GM21619 (cell line): ENCODE measurements at regions not wholly inside any gene's neighbourhood (a gene's known extent, or its start where the extent isn't known, plus 50 kb on each side); places are given as distances from the start of the nearest gene placed in this dataset.

ENCODE experiments used
- ATAC-seq: cut with Tn5 transposase; IDR thresholded peaks from one replicate; pipeline ENCODE4 v1.9.1; 2021; ENCODE audit not compliant: unreplicated experiment

DNA sequence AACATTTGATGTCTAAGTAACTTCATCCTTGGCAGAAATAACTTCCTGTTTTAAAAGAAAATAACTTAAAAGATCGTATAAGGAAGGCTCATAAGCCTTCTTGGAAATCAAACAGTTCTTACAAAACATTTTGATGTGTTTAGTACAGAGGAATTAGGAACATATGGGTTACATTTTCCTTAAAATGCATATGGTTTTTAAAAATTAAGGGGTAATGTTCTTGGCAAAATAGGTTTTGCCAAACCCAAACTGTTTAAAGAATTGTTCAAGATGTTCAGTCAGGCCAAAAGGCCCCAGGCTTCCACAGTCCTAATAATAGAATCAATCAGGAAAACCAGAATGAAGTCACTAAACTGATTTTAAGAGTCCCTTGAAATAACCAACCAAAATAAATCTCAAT lies 142.7 kb upstream of the SLC35B3 start:
- ATAC-seq = no peak

DNA sequence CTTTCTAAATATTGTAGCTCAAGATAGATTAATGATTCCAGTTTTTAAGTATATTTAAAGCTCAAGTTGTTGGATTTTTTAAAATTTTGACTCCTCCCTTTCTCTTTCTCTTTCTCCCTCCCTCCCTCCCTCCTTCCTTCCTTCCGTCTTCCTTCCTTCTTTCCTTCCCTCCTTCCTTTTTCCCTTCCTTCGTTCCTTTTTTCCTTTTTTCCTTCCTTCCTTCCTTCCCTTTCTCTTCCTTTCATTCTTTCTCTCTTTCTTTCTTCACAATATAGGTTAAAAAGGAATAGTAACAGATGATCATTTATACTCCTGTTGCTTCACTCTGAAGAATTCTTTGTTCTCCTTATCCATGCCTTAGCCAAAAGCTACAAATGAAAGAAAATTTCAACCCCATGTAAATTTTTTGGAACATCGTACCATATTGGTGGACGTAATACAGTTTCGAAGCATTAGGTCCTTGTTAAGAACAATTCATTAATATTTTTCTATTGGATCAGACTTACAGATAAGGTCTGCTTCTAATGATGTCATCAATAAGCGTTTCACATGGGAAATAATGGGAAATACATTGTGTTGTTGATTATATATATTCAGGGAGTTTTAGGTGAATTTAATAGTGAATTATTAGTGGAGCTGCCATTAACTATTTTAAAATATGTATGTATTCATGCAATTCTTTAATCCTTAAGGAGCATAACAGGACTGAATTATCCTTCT lies 139.6 kb upstream of the SLC35B3 start:
- no peak for ATAC-seq

DNA sequence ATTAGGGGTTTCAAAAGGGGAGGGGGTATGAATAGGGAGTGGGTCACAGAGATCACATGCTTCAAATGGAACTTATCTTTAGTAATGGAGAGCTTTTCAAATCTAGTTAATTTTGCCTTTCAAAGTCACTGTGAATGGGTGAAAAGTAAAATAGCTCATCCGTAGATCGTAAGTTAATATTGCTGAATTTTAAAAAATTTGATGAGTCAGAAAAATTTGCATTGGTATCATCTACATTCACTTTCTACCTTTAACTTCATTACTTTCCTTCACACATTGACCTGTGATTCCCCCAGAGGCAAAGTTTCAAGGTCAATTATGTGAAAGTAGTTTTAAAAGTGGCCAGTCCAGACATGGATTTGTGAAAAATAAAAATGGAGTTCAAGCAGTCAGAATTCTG lies 139.0 kb upstream of the SLC35B3 start:
- no peak for ATAC-seq

DNA sequence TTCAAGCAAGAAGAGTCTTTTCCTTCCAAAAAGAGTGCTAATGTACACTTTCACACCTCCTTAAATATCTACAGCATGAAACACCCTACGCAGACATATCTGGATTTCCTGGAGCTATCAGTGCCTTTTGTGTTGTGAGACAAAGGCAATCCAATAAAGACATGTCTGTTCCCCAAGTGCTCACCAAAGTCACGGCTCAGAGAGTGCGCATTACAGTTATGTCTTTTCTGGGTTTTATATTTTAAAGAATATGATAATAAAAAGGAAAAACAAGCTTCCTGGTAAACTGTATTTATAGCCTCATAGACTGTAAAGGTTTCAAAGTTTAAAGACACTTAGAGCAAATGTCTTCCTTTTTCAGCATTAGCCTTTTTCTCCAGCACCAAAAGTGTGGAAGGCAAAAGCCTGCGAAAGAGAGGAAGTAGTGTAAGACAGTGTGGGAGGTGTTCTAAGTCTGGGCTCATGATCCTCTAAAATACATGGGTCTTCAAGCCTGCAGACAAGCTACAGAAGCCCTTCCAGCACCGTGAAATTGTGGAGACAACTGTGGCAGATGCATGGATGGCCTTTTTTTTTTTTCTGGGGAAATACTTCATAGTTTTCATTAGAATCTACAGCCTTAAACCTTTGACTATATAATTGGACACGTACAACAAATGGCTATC lies 135.0 kb upstream of the SLC35B3 start:
- no peak for ATAC-seq

DNA sequence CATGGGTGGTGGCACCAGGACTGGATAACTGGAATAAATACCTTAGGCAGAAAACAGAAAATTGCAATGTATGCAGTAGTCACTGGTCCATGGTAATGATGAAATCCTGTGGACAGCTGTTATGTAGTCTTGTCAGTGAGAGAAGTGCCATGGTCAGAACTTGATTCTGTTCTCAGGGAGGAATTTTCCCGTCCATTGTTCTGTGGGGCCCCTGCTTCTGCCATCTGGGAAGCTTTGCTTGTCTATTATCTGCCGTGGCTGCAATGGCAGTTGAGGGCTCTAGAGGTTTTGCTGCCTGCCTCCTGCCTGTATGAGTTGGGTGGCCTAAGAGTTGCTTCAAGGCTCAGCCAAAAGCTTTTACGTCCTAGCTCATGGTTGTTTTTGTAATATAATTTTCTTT lies 126.8 kb upstream of the SLC35B3 start:
- ATAC-seq = no peak

DNA sequence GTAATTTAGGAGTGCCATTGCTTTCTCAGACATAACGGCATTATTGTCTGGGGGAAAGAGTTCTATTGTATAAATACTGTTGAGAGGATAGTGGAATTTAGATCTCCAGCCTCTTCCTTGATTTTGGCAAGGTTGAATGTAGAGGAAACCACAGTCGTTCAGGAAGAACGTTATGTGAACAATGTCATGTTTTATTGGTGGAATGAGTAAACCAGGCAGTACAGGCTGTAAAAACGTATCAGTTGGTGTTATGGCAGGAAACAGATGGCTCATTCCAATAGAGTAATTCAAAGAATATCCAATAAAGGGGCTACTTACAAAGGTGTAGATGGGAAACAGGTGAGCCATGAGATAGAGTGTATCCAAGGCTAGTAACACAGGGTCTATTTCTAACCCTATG lies 123.6 kb upstream of the SLC35B3 start:
- ATAC-seq = no peak

DNA sequence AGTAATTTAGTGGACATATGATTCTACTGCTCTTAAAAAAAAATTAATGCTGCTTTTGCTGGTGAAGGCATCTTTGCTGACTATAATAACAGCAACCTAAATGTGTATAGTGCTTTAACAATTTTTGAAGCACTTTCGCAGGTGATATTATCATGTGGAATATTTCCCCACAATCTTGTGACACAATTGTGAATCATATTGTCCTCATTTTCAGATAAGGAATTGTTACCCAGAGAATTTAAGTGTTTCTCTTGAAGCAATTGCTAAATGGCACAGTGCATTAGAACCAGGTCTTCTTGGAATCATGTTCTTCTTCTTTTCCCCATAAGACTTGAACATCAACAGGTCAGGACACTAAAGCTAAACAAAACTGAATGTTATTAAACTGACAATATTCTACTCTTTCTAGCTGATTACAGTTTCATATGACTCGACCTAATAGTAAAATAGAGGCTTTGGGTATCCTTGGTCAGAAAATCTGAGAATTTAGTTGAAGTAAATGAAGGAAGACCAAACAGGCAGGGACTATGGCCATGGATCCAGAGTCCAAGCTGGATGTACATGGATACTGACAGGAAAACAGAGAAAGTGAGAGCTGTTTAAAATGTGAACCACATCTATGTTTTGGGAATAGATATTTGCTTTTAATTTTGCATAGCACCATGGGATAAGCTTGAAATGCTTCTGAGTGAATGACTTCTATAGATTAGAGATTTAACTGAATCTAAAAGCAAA lies 121.8 kb upstream of the SLC35B3 start:
- no peak for ATAC-seq

DNA sequence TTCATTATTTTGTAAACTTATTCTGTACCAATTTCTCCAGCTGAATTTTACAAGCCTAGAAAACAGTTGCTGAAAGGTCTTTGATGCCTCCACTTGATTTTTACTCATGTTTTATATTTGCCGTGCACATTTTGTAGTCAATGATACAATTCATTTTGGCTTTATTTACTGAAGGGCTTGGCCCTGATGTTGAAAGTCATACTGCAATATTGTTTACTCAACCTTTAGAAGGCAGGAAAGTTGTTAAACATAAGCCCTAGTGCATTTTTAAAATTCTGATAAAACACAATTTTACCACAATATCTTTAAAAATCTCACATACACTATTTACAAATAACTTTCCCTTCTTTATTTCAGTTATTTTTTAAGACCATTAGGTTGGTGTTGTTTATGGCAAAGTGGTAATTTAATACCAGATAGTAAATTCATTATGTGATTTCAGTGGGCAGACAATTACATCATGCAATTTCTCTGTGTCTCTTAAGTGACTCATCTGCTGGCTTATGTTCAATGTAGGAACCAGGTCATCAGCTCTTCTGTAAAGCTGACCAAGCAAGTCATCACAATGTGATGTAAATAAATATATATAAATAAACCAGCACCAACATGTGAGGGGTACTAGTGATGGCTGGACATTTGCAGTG lies 121.1 kb upstream of the SLC35B3 start:
- no peak for ATAC-seq

DNA sequence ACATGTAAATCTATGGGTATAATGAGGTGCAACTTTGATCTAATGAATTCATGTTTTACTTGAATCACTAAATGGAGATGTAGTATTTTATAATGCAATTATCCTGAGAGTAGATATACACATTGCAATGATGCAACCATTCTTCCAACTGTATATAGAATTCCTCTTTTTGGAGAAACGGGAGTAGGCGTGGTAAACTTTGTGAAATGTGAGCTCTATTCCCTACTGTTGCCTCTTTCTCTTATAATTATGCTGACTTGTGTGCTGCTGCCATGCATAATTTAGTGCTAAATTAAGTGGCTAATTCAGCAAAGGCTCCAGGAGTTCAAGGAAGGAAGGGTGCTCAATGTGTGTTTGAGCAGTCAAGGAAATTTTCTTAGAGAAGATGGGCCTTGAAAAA lies 116.6 kb upstream of the SLC35B3 start:
- ATAC-seq = no peak

DNA sequence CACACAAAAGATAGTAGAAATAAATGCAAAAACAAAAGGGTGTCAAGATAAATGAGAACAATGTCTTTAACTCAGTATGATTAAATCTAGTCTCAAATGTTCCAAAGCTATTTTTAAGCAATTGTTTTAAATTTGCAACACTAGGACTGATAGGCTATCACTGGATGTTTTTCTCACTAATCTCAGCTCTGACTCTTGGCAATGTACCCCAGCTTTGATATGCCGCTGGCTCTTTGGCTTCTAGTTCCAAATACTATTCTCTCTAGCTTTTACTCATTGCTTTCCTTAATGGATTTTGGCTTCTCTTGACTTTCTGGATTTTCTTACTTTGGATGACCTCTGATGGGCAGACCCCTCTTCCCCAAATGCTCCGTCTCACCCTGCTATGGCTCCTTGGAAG lies 116.0 kb upstream of the SLC35B3 start:
- no peak for ATAC-seq

DNA sequence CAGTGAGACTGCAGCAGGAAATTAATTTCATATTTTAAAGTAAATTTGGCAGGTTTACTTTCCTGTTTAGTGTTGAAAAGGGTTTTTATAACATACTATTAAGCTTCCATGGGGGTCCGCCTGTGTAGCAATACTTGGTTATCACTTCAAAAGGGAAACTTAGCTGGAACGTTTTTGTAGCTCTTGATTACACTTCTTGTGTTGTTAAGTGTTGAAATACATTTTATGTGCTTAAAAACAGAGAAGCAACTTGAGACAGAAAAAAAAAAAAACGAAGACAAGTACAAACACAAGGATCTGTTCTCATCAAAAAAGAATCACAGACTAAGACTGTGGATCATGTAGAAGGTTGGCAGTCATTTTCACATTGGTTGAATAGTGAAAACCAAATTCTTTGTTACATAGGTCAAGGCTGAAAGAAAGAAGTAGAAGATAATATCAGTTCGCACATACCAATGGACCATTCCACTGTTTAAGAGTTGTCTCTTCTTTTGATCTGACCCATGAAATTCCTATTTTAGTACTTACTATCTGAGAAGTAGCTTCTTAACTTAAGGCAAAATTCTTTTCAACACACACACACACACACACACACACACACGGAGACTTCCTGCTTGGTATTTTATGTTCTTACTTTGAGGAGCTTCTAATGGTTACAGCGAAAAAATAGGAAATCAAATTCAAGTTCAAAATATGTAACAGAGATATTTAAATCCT lies 113.9 kb upstream of the SLC35B3 start:
- no peak for ATAC-seq

DNA sequence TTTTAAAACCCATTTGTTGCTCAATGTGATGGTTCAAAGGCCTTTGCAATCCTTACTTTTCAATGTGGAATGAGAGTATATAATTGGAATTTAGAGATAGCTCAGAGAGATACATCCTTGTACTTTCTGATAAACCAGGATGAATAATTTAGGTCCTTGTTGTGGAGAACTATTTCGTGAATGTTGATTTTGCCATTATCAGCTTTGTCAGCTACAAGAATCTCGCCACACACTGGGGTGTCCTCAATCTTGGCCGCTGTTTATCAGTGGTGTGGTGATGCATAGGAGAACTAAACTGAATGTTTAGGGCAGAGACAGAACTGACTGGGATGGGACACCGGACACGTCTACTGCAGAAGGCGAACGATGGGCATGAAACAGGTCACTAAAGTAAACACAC lies 111.2 kb upstream of the SLC35B3 start:
- no peak for ATAC-seq

DNA sequence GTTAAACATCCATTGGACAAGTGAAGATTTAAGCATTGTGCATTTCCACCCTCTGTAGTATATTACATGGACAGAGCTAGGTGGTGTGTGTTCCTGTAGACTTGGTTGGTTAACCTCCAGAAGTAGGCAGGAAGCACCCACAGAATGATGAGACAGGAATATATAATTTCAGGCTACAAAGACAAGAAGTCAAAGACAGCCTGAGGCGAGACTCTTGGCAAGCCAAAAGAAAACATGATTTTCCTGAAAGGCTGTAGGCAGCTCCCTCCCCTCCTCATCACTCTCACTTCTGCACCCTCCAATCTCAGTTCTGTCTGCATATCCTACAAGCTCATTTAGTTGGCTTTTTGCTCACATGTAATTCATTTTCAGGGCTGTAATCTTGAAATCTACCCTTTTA lies 110.0 kb upstream of the SLC35B3 start:
- no peak for ATAC-seq

DNA sequence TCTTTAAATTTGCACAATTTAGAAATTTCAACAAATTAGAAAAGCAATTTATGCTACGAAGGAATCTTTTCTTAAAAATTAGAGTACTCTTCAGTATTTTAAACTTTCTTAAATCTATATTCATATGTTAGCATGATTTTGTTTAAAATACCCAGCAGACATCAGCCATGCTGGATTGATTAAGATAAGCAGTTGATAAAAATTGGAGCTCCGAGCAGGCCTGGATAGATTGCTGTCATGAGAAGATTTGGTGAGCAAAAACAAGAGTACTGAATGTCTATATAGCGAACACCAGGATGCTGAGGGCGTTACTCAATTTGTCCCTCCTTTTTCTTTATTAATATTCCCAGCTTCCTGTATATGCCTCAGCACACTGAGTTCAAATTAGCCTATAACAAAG lies 108.4 kb upstream of the SLC35B3 start:
- no peak for ATAC-seq

DNA sequence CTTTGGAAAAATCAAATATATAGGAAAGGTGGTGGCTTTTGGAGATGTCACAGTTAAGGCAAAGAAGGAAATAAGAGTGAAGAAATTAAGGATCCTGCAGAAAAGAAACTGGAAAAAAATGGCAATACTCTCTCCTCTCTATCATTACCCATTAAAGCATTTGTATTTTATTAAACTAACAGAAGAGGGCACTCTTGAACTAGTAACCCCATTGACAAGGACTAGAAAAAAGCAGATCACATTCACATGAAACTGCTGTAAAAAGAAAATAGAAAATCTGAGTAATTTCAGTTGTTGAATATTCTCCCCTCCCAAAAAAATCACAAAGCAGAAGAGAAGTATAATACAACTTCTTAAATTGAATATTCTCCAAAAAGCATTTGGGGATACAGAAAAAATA lies 104.1 kb upstream of the SLC35B3 start:
- ATAC-seq = no peak

DNA sequence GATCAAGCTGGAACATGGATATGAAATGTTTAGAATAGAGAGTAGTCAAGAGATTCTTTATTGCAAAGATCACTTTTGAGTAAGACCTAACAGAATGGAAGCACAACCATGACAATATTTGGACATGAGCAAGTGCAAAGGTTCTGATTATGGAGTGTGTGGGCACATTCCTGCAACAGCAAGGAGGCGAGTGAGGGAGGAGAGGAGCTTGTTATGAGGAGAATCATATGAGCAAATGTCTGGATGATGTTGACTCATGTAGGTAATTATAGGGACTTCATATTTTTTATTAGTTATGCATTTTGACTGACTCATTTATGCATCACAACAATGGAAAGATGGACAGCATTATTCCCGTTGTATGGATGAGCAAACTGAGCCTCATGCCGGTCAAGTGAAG lies 100.8 kb upstream of the SLC35B3 start:
- ATAC-seq = no peak

DNA sequence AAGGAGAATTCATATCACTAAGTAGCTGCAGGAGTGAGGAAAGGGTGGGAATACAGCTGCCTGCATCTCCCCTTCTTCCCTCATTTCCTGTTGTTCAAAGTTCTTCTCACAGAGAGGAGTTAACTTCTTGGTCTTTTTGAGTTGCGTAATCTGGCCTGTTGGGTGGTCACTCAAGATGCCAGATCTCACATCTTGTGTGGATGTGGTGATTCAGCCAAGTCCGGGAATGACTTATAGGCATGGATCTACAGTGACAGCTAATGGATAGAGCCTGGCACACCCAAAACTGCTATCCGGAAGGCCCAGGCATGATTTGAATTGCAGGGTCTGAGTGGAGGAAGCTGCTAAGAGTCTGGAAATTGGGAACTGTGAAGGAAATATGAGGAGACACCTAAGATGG lies 100.2 kb upstream of the SLC35B3 start:
- ATAC-seq = no peak

DNA sequence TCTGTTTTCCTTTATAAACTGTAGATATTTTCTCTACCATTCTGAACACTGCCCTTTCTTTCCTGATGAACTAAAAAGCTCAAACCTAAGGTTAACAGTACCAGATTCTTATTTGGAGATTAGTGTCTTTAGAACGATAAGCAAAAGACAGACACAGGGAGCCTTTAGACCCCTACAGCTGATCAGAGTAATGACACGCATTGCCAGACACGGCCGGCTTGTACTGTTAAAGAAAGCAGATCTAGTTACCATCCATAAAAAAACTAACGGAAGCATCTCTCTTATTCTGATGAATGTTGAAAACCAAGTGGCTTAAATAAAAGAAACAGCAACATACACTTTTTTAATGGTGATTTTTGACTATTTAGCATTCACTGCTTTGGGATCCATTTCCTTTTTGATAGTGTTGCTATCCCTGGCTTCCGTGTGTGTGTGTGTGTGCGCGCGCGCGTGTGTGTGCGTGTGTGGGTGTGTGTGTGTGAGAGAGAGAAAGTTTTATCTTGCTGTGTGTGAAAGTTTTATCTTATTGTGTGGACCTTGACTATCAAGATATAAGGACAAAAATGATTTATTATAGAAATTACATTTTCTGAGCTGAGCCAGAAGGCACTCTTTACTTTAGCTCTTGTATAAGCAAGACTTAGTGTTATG lies 95.6 kb upstream of the SLC35B3 start:
- ATAC-seq = no peak

DNA sequence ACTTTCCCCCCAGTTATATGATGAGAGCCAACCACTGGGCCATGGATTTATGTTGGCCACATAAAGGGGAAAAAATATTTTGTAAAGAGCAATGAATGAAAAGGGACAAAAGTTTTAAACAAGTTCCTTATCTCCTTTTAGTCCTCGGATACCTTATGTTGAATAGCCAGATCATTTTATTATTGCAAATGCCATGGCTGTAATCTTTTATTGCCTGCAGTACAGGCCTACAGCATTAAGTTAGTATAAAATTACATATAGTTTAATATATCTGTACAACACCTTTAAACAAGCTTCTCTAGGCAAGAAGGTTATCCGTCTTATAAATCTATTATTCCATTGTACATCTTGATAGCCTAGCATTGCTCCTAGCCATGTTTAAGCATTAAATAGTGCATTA lies 93.9 kb upstream of the SLC35B3 start:
- ATAC-seq = no peak

DNA sequence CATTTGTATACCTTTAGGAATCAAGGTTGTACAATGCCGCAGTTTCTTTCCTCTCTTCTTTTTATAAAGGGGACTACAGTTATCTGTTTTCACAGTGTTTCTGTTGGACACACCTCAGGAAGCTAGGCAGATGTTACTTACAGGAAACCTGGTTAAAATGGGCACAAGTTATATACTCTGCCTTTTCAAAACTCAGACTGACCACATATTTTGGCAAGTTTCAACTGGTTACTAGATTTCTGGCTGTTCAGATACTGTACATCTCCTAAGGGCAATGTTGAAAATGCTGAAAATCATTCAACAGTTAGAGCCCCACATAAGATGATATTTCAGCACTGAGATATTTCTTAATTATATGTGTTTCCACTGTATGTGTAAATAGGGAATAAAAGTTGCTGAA lies 92.5 kb upstream of the SLC35B3 start:
- no peak for ATAC-seq

DNA sequence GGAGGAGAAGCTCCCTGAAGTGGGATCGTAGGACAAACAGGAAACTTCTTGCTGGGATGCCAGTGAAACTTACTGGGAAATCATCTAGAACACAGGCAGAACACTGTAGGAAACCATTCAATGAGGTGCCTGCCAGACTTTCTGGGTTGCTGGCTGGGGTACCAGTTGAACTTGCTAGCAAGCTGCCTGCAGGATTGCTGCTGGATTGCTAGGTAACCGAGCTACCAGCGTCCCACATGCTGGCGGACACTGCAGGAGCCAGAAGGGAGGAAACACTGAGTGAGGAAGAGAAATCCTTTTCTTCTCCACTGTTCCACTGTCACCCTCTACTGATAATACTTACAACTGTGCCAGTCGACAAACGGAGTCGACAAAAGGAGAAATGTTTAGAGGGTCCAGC lies 91.3 kb upstream of the SLC35B3 start:
- ATAC-seq = no peak
